Fibroblast of skin of abdomen (primary cell): ENCODE measurements at regions not wholly inside any gene's neighbourhood (a gene's known extent, or its start where the extent isn't known, plus 50 kb on each side); places are given as distances from the start of the nearest gene placed in this dataset.
"Not testable (repeated sequence)": the region's sequence is repeated elsewhere in the genome, so short reads cannot be mapped to it uniquely, and the experiment has no call there.

Experiments used
- DNase-seq: peaks from one replicate; pipeline ENCODE4 v3.0.0-alpha.2; 2013

DNA sequence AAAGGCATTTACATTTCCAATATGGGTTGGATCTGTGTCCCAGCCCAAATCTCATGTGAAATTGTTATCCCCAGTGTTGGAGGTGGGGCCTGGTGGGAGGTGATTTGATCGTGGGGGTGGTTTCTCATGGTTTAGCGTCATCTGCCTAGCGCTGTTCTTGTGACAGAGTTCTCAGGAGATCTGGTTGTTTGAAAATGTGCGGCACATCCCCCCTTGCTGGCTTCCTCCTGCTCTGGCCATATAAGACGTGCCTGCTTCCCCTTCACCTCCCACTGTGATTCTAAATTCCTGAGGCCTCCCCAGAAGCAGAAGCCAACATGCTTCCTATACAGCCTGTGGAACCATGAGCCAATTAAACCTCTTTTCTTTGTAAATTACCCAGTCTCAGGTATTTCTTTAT lies 126.2 kb upstream of the FNDC3A start:
- DNase-seq: peak; percentile 14

DNA sequence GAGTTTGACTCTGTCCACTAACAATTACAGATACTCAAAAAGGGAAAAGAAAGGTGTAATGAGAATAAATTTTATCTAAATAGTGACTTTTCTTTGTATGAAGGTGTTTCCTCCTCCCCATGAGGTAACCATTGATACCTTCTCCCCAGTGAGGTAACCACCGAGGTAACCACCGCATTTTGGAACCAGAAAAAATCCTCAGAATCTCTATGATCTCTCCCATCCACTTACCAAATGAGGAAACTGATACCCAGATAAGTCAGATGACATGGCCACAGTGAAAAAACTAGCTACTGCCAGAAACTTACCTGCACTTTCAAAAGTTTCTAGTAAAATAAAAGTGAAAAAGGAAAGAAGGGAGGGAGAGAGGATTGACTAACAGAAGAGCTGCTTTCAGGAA lies 124.0 kb upstream of the FNDC3A start:
- no peak for DNase-seq

DNA sequence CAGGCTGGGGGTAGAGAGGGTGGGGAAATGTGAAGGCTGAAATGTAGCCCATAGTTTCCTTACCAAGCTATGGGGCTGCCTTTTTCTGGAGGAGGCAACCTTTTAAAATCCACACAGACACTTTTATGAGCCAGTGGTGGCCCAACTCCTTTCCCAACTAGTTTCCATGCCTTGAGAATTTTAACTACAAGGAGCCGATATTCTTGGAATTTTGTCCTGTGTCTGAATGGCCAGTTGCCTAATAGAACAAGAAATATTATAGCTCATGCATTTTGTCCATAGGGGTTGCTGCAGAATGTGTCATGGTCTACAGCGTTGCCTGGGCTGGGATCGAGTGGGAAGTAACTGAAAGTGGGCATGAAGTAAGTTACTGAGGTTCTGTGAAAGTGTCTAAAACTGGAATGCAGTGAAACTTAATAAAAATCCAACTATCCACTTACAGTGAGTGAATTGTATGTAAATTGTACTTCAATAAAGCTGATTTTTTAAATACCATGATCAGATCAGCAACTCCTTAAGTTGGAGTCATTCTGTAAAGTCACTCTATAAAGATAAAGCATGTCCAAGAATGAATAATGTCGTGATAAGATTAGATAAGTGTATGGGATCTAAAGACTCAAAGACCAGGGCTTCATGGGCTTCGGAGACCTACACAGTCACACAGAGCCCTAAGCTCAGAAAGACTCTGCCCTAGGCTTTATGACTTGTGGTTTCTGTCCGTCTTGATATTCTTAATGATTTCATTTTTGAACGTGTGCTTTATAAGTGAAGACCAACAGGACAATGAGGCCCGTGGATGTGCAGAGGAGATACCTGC lies 122.6 kb upstream of the FNDC3A start:
- no peak for DNase-seq

DNA sequence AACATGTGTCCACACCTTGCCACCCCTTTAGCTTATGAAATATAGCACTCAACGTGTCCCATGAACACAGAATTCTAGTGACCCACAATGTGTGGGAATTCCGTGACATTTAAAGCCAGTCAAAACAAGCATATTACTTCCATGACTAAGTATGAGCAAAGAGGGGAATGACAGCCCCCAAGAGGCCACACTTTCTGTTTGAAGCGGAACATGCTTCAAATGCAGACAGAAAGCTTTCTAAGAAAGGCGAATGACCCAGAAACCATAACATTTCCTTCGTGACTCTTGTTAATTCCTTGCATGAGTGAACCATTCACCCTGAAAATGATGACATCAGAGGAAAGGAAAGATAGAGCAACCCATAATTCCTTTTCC lies 122.0 kb upstream of the FNDC3A start:
- peak; percentile 37 for DNase-seq

DNA sequence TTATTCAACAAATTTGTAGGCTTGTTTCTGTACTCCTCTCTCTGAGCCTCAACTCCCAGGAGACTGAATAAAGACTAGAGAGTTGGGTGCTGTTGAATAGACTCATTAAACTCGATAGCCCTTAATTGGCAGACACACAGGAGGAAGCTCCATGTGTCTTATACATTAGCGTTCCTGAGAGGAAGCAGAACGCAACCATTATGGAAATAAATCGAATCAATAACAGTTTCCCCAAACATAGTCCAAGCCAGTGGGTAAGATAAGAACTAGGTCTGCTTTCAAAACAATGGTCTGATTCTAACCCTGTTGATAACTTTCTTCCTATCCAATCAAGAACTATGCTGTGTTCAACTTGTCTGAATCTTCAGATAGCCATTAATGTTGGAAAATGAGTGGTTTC lies 118.1 kb upstream of the FNDC3A start:
- no peak for DNase-seq

DNA sequence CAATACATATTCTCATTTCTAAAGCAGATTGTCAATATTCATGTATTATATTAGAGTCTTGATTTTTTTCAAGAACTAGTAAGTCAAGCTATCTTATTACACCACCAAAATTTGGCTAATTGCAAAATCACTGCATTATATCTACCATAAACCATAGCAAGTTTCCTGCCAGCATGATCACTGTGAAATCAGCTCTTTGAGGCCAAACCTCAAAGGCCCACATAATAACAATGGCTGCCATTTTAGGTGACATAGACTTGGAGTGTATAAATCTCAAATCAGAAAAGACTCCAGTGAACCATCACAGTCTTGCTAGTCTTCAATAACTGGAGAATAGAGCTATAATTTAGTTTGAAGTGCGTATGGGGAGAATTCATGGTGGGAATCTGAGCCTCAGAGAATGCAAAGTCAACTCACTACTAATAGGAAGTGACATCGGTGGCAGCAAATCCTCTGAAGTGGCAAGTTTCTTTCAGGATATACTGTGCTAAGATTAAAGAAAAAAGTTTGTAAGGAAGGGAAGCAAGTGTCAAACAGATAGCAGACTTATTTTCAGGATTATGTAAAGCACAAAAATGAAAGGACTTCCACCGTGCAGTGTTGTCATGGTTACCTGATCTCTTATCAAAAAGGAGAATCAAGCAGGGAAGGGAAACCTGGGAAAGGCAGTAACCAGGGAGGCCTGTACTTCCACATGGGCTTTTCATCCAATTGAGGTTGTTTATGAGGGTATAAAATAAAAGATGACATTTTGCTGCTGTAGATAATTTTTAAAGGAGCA lies 117.4 kb upstream of the FNDC3A start:
- DNase-seq: no peak

DNA sequence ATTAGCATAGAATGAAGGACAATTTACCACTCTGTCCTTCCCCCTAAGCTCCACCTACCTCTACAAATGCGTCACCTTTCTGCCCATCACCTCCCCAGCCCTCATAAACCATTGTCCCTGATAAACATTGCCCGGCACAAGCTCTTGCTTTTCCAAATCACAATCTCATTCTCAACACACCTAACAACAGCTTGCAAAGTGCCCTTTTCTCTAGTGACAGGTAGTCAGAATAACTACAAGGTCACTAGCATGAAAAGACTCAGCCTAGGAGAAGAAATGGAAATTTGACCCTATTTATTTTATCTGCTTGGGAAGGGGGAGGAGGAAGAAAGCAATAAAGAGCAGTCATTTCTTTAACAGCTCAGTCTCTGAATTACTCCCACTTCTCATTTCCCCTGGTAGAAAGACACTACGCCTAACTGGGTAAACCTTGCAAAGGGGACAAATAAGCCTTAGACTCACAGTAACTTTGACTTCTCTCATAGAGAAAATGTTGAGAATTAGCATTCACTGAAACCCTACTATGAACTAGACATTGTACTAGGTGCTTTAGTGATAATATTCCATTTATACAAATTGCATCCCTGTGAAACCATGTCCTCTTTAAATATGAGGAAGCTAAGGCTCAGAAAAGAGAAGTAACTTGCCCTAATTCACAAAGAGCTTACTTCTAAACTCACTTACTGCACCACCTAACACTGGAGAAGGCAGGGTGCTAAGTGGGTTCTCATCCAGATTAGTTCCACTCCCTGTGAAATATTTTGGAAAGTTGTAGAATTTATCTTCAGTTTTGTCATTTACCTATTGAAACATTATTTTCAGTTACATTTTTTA lies 116.2 kb upstream of the FNDC3A start:
- DNase-seq: no peak

DNA sequence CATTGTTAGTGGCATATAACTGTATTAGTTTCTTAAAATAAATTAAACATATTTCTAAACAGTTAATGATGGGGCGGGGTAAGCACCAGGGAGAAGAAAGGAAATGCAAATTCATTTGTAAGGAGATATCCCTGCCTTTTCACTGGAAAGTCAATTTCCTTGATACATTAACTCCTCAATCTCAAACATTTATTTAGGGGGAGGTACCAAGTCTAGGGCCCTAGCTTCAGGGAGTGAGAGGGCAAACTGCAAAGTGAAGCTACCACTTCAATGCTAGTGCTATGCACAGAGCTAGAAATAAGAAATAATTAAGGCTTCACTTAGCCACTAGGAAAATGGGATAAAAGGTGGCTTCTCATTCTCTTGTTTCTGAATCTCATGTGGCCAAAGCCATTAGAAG lies 115.3 kb upstream of the FNDC3A start:
- DNase-seq: no peak

DNA sequence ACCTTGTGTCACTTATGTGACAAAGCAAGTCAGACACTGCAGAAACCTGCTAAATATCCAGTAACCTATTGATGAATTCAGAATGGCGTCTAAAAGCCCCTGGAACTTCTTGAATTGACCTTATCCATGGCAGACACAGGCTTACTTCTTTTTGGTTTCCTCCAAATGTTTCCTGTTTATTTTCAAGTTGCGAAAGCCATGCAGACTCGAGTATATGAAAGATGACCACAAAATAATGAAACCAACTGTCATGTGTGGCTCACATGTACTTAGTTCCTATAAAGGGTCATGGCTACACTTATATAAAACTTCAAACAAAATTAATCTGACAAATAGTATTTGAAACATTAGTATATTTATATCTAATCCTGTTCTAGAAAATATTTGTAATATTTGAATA lies 113.1 kb upstream of the FNDC3A start:
- DNase-seq: no peak

DNA sequence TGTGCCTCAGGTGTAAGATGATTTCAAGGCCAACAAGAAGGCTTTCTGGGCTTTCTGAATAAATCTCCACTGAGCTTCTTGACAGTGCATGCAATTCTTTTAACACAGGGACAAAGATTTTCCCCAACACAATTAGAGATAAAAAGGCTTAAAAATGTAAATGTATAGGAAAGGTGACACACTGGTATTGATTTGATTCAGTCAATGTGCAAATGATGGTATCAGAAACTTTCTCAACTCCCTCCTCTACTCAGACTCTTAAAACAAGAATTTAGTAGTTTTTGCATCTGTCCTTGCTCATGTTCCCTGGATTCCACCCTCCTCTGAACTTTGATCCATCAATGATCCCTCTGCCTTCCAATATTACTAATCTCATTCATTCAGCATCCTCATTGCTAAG lies 111.6 kb upstream of the FNDC3A start:
- DNase-seq: no peak

DNA sequence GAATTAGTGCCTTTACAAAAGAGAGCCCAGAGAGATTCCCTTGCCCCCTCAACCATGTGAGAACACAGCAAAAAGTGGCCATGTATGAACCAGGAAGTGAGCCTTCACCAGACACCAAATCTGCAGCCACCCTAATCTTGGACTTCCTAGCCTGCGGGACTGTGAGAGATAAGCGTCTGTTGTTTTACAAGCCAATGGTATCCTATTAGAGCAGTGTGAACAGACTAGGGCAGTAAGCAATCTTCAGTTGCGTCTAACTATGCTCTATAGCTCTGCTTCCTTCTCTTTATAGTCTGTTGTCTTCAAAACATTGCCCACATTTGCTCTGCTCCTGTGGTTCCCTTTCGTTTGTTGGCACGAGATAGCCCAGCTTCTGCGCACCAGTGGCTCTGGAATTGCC lies 109.5 kb upstream of the FNDC3A start:
- DNase-seq: no peak

DNA sequence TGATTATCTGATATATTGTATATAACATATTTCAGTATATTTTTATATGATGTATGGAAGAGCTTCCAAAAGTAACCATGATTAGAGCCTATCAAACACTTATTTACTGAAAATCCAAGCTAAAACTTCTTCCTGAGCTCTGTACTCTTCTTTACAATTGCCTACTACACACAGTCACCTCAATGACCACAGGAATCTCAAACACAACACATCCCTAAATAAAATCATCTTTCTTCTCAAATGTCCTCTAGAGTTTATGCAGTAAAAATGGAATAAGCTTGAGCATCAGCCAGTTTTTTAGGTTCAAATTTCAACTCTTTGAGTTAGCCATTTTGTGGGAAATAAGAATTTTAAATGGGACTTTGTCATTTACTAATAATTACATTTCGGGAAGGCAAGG lies 102.6 kb upstream of the FNDC3A start:
- no peak for DNase-seq

DNA sequence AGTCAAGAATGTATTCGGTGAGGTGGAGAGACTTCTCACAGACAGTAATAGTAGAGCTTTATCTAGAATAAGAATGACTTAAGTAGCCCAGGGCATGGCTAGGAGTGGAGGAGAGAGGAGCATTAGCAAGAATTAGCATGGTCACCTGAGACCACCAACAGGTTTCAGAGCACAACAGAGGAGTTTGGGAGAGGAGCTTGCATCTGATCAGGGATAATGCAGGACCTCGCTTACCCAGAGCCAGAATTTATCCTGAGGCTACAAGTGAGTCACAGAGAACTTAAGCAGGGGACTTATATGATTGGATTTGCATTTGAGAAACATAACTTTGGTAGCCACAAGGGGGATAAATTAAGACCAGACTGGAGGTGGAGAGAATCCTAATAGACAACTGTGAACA lies 102.1 kb upstream of the FNDC3A start:
- peak; percentile 38 for DNase-seq

DNA sequence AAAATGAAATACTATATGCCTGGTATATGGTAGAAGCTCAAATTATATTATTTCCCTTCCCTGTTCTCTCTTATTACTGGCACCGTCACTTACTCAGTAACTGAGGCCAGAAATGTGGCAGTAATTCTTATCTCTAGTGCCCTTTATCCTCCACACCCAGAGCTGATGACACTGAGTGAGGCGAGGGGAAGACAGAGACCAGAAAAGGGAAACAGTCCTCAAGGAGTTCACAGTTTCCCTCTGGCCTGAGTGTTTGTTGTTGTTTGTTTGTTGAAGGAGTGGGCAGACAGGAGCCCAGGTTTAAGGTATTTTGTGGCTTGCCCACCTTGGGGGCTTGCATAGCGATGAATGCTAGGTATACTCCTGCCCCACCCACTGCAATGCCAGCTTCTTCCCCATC lies 101.5 kb upstream of the FNDC3A start:
- no peak for DNase-seq

DNA sequence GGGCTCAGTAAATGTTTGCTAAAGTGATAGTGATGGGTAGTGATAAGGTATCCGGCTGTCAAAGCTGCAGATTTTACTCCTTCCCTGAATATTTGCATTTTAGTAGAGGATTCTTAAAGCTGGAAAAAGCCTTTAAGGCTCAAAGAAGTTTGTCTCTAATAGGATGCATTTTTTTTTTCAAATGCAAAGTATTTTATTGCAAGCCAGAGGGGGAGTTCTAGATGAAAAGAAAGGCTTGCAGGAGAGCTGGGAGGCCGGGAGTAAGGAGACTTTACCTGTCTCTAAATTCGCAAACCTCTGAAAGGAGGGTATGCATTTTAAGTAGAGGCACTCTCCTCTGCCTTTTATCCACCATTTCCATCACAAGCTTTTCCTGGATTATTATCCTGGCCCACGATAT lies 100.7 kb upstream of the FNDC3A start:
- DNase-seq: no peak

DNA sequence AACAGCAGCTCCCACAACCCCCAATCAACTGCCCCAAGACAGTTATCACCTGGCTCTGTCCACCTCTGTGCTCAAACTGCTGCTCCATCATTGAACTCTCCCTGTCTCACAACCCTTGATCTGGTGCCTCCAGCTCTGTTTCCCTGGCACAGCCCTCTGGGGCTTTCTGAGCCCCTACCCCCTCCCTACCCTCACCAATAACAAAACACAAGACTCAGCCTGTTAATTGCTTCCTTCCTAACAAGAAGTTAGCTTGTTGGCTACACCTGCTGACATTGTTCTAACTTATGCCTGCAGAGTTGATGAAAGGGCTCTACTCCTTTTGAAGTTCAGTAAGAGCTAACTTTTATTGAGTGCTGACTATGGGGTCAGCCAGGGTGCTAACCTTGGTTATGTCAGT lies 99.4 kb upstream of the FNDC3A start:
- no peak for DNase-seq

DNA sequence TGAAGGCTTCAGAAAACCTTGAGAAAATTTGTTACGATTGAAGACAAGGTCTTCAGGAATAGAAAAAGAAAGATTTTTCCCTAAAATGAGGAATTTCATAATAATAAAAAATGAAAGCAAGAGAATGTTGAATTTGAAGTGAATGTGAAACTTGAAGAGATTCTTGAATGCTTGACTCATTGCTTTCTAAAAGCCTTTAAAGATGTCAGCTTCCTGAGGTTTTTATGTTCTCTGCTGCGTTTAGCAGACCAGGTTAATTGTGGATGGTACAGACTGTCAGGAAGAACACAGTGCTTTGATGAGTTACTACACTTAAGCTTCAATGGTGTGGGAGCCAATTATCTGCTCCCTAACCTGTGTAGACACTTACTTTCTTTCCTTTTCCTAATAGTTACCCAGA lies 96.3 kb upstream of the FNDC3A start:
- DNase-seq: no peak

DNA sequence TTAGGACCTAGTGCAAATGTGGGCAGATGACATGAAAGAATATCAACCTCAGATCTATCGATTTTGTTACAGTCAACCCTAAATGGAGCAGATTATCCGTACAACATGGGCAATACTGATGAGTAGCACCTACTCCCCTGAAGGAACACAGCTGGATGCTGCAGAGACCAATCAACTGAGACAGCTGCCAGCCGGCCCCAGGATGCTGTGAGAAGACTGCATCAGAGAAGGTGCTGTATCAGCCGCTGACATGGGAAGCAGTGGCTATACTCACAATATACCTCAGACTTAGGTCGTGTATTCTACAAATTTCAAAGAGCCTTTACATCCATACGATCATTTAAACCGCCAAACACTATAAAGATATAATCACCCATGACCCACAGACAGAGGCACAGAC lies 95.9 kb upstream of the FNDC3A start:
- no peak for DNase-seq

DNA sequence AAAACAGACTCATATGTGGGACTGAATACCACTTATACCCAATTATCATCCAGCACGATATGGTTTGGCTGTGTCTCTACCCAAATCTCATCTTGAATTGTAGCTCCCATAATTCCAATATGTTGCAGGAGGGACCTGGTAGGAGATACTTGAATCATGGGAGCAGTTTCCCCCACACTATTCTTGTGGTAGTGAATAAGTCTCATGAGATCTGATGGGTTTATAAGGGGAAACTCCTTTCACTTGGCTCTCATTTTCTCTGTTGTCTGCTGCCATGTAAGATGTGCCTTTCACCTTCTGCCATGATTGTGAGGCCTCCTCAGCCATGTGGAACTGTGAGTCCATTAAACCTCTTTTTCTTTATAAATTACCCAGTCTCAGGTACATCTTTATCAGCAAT lies 91.9 kb upstream of the FNDC3A start:
- not testable (repeated sequence) for DNase-seq

DNA sequence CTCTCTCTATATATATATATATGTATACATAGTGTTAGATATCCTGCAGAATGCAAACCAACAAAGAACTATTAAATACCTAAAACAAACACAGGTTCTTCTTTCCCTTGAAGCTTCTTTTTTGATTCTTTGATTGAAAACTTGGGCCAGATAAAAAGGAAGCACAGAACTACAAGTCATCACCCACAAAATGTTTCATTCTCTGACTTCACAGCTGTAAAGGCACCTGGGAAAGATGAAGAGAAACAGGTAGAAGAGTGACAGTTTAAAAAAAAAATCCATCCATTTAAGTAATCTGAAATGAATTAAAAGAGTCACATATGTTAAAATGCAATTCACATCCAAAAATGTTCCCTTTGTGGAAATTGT lies 90.7 kb upstream of the FNDC3A start:
- DNase-seq: no peak

DNA sequence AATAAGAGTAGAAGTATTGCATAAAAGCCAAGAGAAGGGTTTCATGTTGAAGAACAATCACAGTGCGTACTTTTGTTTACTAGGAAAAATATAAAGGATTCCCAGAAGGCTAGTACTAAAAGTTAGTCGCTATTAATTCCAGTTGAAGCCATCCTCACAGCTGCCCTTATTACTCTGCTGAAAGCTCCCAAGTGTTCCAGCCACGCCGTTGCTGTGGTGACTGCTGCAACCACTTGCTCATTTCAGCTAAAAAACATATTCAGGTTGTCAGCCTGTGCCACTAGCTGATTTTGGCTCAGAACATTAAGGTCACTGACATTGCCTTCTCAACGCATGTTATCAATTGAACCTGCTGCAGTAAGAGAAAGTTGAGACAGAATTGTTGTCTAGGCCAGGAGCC lies 87.1 kb upstream of the FNDC3A start:
- no peak for DNase-seq

DNA sequence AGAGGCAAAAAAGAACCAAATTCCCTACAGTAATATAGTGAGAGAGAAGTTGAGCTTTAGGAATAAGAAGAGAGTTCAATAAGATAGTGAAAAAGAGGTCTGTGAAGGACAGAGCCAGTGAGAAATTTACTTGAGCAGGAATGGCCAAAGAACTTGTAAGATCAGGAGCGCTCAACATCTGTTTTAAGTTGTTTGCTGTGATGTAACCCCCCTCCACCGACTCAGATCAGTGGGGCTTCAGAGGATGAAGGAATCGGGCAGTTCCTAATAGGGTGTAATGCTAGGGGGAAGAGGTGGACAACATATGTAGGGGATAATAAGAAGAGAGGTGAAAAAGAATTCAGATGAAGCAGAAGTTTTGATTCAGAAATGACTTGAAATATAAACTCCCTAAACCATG lies 85.3 kb upstream of the FNDC3A start:
- peak; percentile 59 for DNase-seq

DNA sequence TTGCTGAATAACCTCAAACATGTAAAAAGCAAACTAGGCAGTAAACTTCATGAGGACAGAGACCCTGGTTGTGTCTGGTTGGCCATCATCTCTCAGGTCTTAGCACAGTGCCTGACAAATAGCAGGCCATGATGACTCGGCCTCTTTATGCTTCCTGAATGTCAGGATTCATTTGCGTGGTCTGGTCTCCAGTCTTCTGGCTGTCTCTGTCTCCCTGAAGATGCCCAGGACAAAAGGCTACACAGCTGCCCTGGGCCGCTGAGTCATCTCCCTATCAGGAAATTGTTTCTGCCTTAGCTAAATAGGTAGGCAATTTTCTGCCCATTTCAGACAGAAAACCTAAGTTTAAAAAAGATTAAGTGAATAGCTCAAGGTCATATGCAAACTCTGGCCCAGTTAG lies 84.1 kb upstream of the FNDC3A start:
- peak; percentile 62 for DNase-seq
